ENCODE measurements at regions not wholly inside any gene's neighbourhood (a gene's known extent, or its start where the extent isn't known, plus 50 kb on each side); places are given as distances from the start of the nearest gene placed in this dataset.

- no peak for TF ChIP-seq CTCF (IDR thresholded peaks at IDR 0.05; ENCODE audit: control insufficient read depth, insufficient read depth, low read depth, low read length, missing control alignments)
- H3K4me3 ChIP-seq (ENCODE audit: control insufficient read depth, low read depth, low read length): no peak overlapping the region
- DNase-seq (ENCODE audit: low read depth): no peak
These were observed 53.0 kb upstream of the DAZL start for GRCh38 chr3:16658004-16658924.

GRCh38 chr3:16658925-16659793, 53.9 kb upstream of the DAZL start:
- no peak for DNase-seq (ENCODE audit: low read depth)
- no peak for TF ChIP-seq CTCF (IDR thresholded peaks at IDR 0.05; ENCODE audit: control insufficient read depth, insufficient read depth, low read depth, low read length, missing control alignments)
- H3K4me3 ChIP-seq (ENCODE audit: control insufficient read depth, low read depth, low read length): no peak overlapping the region

- no peak for DNase-seq (ENCODE audit: low read depth)
- H3K4me3 ChIP-seq (ENCODE audit: control insufficient read depth, low read depth, low read length): no peak overlapping the region
- TF ChIP-seq CTCF (IDR thresholded peaks at IDR 0.05; ENCODE audit: control insufficient read depth, insufficient read depth, low read depth, low read length, missing control alignments): no peak
These were observed 58.9 kb upstream of the DAZL start for GRCh38 chr3:16663854-16664712.

- H3K4me3 ChIP-seq (ENCODE audit: control insufficient read depth, low read depth, low read length): no peak overlapping the region
- no peak for DNase-seq (ENCODE audit: low read depth)
- no peak for TF ChIP-seq CTCF (IDR thresholded peaks at IDR 0.05; ENCODE audit: control insufficient read depth, insufficient read depth, low read depth, low read length, missing control alignments)
These were observed 60.1 kb upstream of the DAZL start for GRCh38 chr3:16665282-16665741.

- TF ChIP-seq CTCF (IDR thresholded peaks at IDR 0.05; ENCODE audit: control insufficient read depth, insufficient read depth, low read depth, low read length, missing control alignments): no peak
- no peak overlapping the region for H3K4me3 ChIP-seq (ENCODE audit: control insufficient read depth, low read depth, low read length)
- no peak for DNase-seq (ENCODE audit: low read depth)
These were observed 61.0 kb upstream of the DAZL start for GRCh38 chr3:16666206-16666605.

GRCh38 chr3:16667633-16668032, 62.4 kb upstream of the DAZL start:
- TF ChIP-seq CTCF (IDR thresholded peaks at IDR 0.05; ENCODE audit: control insufficient read depth, insufficient read depth, low read depth, low read length, missing control alignments): no peak
- no peak for DNase-seq (ENCODE audit: low read depth)

More at GRCh38 chr3:16667633-16668032, 62.4 kb upstream of the DAZL start:
- H3K4me3 ChIP-seq (ENCODE audit: control insufficient read depth, low read depth, low read length): no peak overlapping the region
